ENCODE measurements at regions not wholly inside any gene's neighbourhood (a gene's known extent, or its start where the extent isn't known, plus 50 kb on each side); places are given as distances from the start of the nearest gene placed in this dataset.
"Not testable (repeated sequence)": the region's sequence is repeated elsewhere in the genome, so short reads cannot be mapped to it uniquely, and the experiment has no call there.

GRCh38 chr3:177642042-177642803 is 444.9 kb upstream of the TBL1XR1 start:
- Mint-ChIP-seq H3K27ac (no peak overlapping the region), H3K27me3 (no peaks in the 10 kb centered on the region), H3K9me3 (no peaks in the 10 kb centered on the region), H3K4me3 (peak overlapping the region in 1 of 4 donors; percentile 40), H3K4me1 (peaks cover 8 to 20% (median 9%) of the 10 kb centered on the region in 3 donors), H3K36me3 (peaks cover 3% of the 10 kb centered on the region)

GRCh38 chr3:177642804-177643125 is 445.5 kb upstream of the TBL1XR1 start:
- H3K9me3 Mint-ChIP-seq, result no peaks in the 10 kb centered on the region
- no peak overlapping the region for H3K27ac Mint-ChIP-seq
- H3K4me1 Mint-ChIP-seq, result peaks cover 12 to 25% (median 14%) of the 10 kb centered on the region in 3 donors
- H3K4me3 Mint-ChIP-seq, result no peak overlapping the region
- no peaks in the 10 kb centered on the region for H3K27me3 Mint-ChIP-seq
- peaks cover 3% of the 10 kb centered on the region for H3K36me3 Mint-ChIP-seq

GRCh38 chr3:177646749-177647148 is 449.5 kb upstream of the TBL1XR1 start:
- no peaks in the 10 kb centered on the region for H3K27me3 Mint-ChIP-seq
- no peaks in the 10 kb centered on the region for H3K9me3 Mint-ChIP-seq
- H3K27ac Mint-ChIP-seq, result peak overlapping the region in 1 of 3 donors; percentile 49
- peaks cover 12 to 26% (median 15%) of the 10 kb centered on the region in 3 donors for H3K4me1 Mint-ChIP-seq
- H3K4me3 Mint-ChIP-seq, result peak overlapping the region in 2 of 4 donors; percentile 23 to 25
- peaks cover 1% of the 10 kb centered on the region for H3K36me3 Mint-ChIP-seq

GRCh38 chr3:177647341-177647740 is 450.1 kb upstream of the TBL1XR1 start:
- H3K4me3 Mint-ChIP-seq, result peak overlapping the region in 2 of 4 donors; percentile 23 to 84
- no peak overlapping the region for H3K27ac Mint-ChIP-seq
- H3K4me1 Mint-ChIP-seq, result peaks cover 12 to 26% (median 17%) of the 10 kb centered on the region in 3 donors

GRCh38 chr3:177647876-177648275 is 450.6 kb upstream of the TBL1XR1 start:
- H3K4me1 Mint-ChIP-seq, result peaks cover 12 to 26% (median 17%) of the 10 kb centered on the region in 3 donors
- peaks cover 1% of the 10 kb centered on the region for H3K36me3 Mint-ChIP-seq

More at GRCh38 chr3:177647341-177647740, 450.1 kb upstream of the TBL1XR1 start:
- no peaks in the 10 kb centered on the region for H3K27me3 Mint-ChIP-seq
- H3K36me3 Mint-ChIP-seq, result peaks cover 1% of the 10 kb centered on the region
- no peaks in the 10 kb centered on the region for H3K9me3 Mint-ChIP-seq

GRCh38 chr3:177652556-177653291 is 455.4 kb upstream of the TBL1XR1 start:
- Mint-ChIP-seq H3K36me3 (no peaks in the 10 kb centered on the region), H3K4me3 (peak overlapping the region in 1 of 4 donors; percentile 67), H3K9me3 (peaks cover 0 to 5% (median 5%) of the 10 kb centered on the region in 3 donors), H3K4me1 (peaks cover 0 to 8% (median 1%) of the 10 kb centered on the region in 3 donors), H3K27me3 (no peaks in the 10 kb centered on the region), H3K27ac (no peak overlapping the region)

More at GRCh38 chr3:177647876-177648275, 450.6 kb upstream of the TBL1XR1 start:
- Mint-ChIP-seq H3K27me3 (no peaks in the 10 kb centered on the region), H3K27ac (no peak overlapping the region), H3K4me3 (peak overlapping the region in 1 of 4 donors; percentile 84), H3K9me3 (no peaks in the 10 kb centered on the region)

GRCh38 chr3:177657243-177657642 is 460.0 kb upstream of the TBL1XR1 start:
- H3K27me3 Mint-ChIP-seq, result no peaks in the 10 kb centered on the region
- peaks cover 0 to 14% (median 2%) of the 10 kb centered on the region in 3 donors for H3K4me1 Mint-ChIP-seq
- no peak overlapping the region for H3K4me3 Mint-ChIP-seq
- no peak overlapping the region for H3K27ac Mint-ChIP-seq
- peaks cover 0 to 5% (median 5%) of the 10 kb centered on the region in 3 donors for H3K9me3 Mint-ChIP-seq
- peaks cover 2% of the 10 kb centered on the region for H3K36me3 Mint-ChIP-seq

GRCh38 chr3:177658354-177658753 is 461.1 kb upstream of the TBL1XR1 start:
- H3K4me3 Mint-ChIP-seq, result no peak overlapping the region
- no peak overlapping the region for H3K27ac Mint-ChIP-seq
- H3K27me3 Mint-ChIP-seq, result no peaks in the 10 kb centered on the region
- H3K9me3 Mint-ChIP-seq, result peaks cover 0 to 5% (median 5%) of the 10 kb centered on the region in 3 donors
- peaks cover 2% of the 10 kb centered on the region for H3K36me3 Mint-ChIP-seq
- H3K4me1 Mint-ChIP-seq, result peaks cover 0 to 11% (median 2%) of the 10 kb centered on the region in 3 donors

- not testable (repeated sequence) for H3K27ac Mint-ChIP-seq, H3K36me3 Mint-ChIP-seq, H3K4me1 Mint-ChIP-seq, H3K4me3 Mint-ChIP-seq, H3K27me3 Mint-ChIP-seq, H3K9me3 Mint-ChIP-seq
Measured at GRCh38 chr3:177664380-177665103, 467.3 kb upstream of the TBL1XR1 start.

- Mint-ChIP-seq H3K27me3 (no peaks in the 10 kb centered on the region), H3K27ac (no peak overlapping the region), H3K9me3 (peaks cover 0 to 1% (median 0%) of the 10 kb centered on the region in 3 donors), H3K4me1 (no peaks in the 10 kb centered on the region), H3K4me3 (no peak overlapping the region), H3K36me3 (peaks cover 3% of the 10 kb centered on the region)
Measured at GRCh38 chr3:177665122-177665808, 468.0 kb upstream of the TBL1XR1 start.

- no peak overlapping the region for H3K27ac Mint-ChIP-seq
- H3K4me3 Mint-ChIP-seq, result no peak overlapping the region
- H3K36me3 Mint-ChIP-seq, result peaks cover 2% of the 10 kb centered on the region
- H3K4me1 Mint-ChIP-seq, result no peaks in the 10 kb centered on the region
- H3K9me3 Mint-ChIP-seq, result peaks cover 0 to 1% (median 0%) of the 10 kb centered on the region in 3 donors
- H3K27me3 Mint-ChIP-seq, result no peaks in the 10 kb centered on the region
Measured at GRCh38 chr3:177672252-177672911, 475.1 kb upstream of the TBL1XR1 start.

- no peak overlapping the region for H3K4me3 Mint-ChIP-seq
- H3K9me3 Mint-ChIP-seq, result peaks cover 0 to under 1% (median 0%) of the 10 kb centered on the region in 3 donors
- no peaks in the 10 kb centered on the region for H3K27me3 Mint-ChIP-seq
- no peaks in the 10 kb centered on the region for H3K4me1 Mint-ChIP-seq
- no peak overlapping the region for H3K27ac Mint-ChIP-seq
- H3K36me3 Mint-ChIP-seq, result peaks cover 2% of the 10 kb centered on the region
Measured at GRCh38 chr3:177673112-177673914, 476.0 kb upstream of the TBL1XR1 start.

- Mint-ChIP-seq H3K27ac (no peak overlapping the region), H3K4me1 (no peaks in the 10 kb centered on the region), H3K27me3 (no peaks in the 10 kb centered on the region), H3K36me3 (peaks cover 2% of the 10 kb centered on the region), H3K4me3 (no peak overlapping the region), H3K9me3 (no peaks in the 10 kb centered on the region)
Measured at GRCh38 chr3:177674186-177674585, 476.9 kb upstream of the TBL1XR1 start.

Data from IgD-negative memory B cell (primary cell).